ENCODE measurements at regions not wholly inside any gene's neighbourhood (a gene's known extent, or its start where the extent isn't known, plus 50 kb on each side); places are given as distances from the start of the nearest gene placed in this dataset.
"Not testable (repeated sequence)": the region's sequence is repeated elsewhere in the genome, so short reads cannot be mapped to it uniquely, and the experiment has no call there.

GRCh38 chr3:168738527-168739325 lies 643.0 kb upstream of the GOLIM4 start:
- no peak for DNase-seq

GRCh38 chr3:168736202-168736601 lies 640.5 kb upstream of the GOLIM4 start:
- no peak for DNase-seq

DNA sequence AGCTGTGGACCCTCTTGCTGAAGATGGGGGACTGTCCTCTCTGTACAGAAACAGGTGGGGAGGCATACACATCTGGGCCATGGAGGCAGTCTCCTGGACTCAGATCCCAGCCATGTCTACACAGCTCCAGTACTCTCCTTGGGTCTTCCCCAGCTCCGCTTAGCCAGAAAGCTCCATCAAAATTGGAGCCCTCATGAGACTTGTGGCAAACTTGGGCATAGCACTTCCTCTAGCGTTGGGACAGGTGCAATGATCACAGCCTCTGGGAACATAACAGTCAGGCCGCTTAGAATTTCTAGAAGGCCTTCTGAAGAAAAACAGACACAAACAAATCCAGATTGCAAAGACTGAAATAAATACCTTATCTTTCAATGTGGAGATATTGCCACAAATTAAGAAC lies 634.3 kb upstream of the GOLIM4 start:
- DNase-seq, result no peak

DNA sequence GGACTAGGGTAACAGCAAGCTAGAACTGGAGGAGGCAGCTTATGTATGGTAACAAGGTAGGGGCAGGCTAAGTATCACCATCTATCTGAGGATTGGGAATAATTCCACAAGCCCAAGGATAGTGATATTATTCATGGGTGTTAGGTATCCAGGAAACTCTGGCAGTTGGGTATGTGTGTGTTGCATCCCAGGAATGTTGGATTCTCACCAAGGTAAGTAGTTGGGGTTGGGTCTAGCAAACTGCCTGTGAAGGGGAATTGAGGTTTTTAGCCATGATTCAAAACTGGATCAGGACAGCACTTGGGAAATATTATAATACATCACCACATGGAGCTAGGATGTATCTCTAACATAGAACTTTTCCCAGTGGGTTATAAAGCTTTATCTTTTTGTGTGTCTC lies 626.4 kb upstream of the GOLIM4 start:
- no peak for DNase-seq

- DNase-seq, result no peak
Observed at GRCh38 chr3:168714609-168715240, 619.0 kb upstream of the GOLIM4 start.

DNA sequence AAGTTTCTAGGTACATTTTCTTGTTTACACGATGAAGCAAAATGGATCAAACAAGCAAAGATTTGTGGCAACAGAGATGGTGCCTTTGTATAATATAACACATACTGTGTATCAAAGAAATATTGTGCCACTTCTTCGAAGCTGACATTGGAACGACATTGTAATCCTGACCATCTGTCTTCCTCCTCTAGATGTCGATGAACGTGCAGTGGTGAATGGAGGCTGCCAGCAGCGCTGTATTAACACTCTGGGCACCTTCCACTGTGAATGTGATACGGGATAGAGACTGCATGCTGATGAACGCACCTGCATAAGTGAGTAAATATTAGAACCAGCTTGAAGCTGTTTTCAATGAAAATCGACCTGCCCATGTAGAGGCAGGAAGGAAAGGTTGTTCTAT lies 613.3 kb upstream of the GOLIM4 start:
- no peak for DNase-seq

- no peak for DNase-seq
Observed at GRCh38 chr3:168707900-168708299, 612.2 kb upstream of the GOLIM4 start.

DNA sequence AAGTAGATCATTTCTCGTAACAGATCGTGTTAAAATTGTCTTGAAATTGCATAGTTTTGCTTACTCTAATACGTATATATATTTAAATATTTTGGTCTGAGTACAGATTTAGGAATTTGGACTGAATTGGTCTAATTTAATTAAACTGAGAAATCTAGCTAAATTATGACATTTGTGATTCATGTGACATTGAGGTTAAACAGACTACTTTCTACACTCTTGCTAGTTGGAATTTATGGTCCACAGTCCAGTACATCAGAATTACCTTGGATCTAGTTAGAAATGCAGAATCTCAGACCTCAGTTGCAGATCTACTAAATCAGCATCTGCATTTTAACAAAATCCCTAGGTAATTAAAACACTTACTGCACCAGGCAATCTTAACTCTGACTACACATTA lies 609.7 kb upstream of the GOLIM4 start:
- DNase-seq, result no peak

DNA sequence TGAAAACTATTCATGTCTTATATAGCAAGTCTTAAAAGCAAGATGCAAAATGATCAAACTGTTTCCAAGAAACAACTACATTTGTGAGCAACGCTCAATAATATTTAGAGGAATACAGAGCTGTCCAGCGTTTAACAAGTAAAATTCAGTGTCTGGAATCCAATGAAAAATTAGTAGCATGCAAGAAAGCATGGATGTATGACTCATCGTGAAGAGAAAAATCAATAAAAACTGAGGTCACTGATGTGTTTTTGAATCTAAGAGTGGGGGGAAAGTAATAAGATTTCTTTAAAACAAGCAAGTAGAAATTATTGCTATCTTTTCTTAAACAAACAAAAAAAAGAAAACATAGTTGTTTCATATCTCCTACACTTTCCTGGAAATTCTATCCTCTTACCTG lies 600.3 kb upstream of the GOLIM4 start:
- no peak for DNase-seq

DNA sequence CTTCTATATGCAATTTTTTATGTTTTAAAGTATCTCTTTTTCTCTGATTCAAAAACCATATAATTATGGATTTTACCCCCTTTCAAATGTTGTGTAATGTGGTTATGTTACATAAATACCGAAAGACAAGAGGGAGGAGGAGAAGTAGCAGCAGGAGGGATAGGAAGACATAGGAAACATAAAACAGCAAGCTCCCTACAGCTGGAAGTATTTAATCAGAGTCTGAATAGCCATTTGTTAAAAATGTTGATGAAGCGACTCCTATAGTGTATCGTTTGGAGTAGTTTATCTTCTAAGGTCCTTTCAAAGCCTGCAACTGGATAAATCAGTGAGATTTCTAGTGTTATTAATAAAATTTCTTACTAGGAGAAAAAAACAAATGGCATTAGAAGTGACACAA lies 598.1 kb upstream of the GOLIM4 start:
- no peak for DNase-seq

GRCh38 chr3:168688267-168688666 lies 592.5 kb upstream of the GOLIM4 start:
- DNase-seq, result no peak

- no peak for DNase-seq
Observed at GRCh38 chr3:168684519-168684918, 588.8 kb upstream of the GOLIM4 start.

DNA sequence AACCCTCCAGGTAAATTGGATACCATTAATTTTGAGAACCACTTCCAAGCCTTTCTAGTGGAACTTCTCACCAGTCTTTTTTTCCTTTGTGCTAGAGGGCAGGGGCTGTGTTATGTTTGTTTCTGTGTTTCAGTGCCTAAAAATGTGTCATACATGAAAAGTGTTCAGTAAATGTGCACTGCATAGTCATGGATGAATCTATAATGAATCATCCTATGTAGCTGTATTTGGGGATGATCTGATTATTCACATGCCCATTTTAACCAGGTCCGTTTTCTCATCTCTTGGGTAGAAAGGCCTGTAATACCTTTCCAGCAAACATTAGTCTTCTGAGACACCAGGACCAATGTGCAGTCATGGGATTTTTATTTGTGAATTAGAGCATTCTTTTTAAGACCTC lies 583.0 kb upstream of the GOLIM4 start:
- no peak for DNase-seq

GRCh38 chr3:168671091-168671490 lies 575.4 kb upstream of the GOLIM4 start:
- DNase-seq, result no peak

DNA sequence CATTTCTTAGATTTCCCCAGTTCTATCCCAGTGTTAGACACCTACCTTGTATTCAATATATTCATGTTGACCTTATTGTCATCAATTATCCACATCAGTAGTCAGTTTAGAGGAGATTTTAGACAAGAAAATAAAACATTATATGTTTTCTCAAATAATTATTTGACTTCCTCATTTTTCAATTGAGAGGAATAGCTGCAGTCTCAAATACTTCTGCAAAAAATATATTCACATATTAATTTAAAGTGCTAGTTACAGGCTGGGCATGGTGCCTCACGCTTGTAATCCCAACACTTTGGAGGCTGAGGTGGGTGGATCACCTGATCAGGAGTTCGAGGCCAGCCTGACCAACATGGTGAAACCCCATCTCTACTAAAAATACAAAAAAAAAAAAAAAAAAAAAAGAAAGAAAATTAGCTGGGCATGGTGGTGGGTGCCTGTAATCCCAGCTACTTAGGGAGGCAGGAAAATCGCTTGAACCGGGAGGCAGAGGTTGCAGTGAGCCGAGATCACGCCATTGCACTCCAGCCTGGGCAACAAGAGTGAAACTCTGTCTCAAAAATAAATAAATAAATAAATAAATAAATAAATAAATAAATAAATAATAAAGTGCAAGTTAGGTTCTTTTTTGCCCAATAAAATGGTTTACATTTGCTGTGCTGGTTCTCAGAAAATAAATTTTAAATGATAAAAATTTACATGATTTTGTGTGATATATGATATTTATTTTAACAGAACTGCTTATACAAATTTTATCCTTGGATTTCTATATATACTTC lies 565.3 kb upstream of the GOLIM4 start:
- DNase-seq, result not testable (repeated sequence)

GRCh38 chr3:168659015-168659414 lies 563.3 kb upstream of the GOLIM4 start:
- DNase-seq, result no peak

DNA sequence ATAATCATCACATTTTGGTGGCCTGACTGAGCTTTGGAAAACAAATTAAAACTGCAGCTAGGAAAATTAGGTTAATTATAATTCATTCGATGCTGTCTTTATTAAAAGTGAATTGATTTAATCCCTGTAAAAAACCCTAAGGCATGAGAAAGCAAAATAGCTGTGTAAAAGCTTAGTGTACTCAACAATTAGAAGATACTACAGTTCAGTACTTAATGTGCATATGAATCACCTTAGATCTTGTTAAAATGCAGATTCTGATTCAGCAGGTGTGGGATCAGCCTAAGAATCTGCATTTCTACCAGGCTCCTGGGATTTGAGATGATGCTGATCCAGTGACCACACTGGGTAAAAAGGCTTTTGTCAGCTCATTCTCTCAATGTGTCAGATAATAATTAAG lies 559.9 kb upstream of the GOLIM4 start:
- no peak for DNase-seq

- no peak for DNase-seq
Observed at GRCh38 chr3:168654700-168655099, 559.0 kb upstream of the GOLIM4 start.

DNA sequence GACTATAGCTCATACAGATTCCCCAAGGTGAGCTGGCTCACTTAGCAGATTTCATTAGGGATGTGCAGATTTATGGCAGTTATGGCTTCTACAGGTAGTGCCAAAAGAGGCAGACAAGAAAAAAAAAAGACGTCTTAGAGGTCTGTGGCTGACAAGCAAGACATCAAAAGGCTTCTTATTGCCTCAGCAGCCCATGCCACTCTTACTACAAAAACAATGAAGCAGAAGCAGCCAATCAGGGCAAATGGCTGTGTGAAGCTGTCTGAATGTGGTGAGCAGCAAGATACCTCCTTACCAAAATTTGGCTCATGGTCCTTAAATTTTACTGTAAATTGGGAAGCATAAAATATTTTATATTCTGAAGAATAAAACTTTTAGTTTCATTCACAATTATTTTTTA lies 557.5 kb upstream of the GOLIM4 start:
- DNase-seq, result no peak

GRCh38 chr3:168648321-168648720 lies 552.6 kb upstream of the GOLIM4 start:
- no peak for DNase-seq

GRCh38 chr3:168647582-168647981 lies 551.9 kb upstream of the GOLIM4 start:
- no peak for DNase-seq

DNA sequence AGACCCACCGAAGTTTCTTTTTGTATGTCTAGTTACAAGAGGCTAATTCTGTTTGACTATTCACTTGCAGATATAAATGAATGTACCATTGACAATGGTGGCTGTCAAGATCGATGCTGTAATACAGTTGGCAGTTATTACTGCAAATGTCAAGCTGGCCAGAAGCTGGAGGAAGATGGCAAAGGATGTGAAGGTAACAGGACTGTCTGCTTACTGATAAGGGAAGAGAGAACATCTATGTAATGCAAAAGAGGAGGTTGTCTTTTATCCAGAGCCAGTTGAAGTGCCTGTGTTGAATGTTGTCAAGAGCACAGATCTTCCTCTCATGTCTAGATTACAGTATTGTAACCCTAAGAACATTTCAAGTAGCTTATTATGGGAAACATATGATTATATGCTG lies 549.5 kb upstream of the GOLIM4 start:
- no peak for DNase-seq

DNA sequence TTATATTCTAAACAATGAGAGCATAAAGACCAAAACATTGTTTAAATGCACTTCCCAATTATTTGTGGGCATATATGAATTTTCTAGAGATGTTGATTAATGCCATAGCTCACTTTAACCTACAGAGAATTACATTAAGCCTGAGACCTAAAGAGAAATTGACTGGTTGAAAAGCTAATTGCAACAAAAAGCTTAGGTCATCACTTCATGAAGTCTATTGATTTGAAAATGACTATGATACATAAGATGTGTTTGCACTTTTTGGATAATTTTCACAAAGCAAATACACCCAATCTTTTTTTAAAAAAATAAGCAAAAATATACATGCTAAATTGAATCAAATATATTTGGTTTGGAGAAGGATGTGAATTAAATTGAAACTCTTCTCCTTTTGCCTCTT lies 532.8 kb upstream of the GOLIM4 start:
- no peak for DNase-seq

GRCh38 chr3:168625477-168625876 lies 529.8 kb upstream of the GOLIM4 start:
- DNase-seq, result no peak

Data from SW 1271 (cell line).